ENCODE measurements at regions not wholly inside any gene's neighbourhood (a gene's known extent, or its start where the extent isn't known, plus 50 kb on each side); places are given as distances from the start of the nearest gene placed in this dataset.

DNA sequence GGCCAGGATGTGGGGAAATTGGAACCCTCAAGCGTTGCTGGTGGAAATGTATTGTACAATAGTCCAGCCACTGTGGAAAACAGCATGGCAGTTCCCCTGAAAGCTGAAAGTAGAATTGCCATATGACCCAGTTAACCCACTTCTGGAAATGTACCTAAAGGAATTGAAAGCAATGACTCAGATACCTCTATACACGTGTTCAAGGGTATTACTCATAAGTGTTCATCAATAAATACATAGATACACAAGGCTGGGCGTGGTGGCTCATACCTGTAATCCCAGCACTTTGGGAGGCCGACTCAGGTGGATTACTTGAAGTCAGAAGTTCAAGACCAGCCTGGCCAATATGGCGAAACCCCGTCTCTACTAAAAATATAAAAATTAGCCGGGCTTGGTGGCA is 71.9 kb upstream of the IRS2 start:
- intact Hi-C loops (cut with DNase I; ENCODE audit: low total_unique reads), result no loop called here
- Histone ChIP-seq H3K27me3 (no peaks in the 10 kb centered on the region), H3K9me3 (no peaks in the 10 kb centered on the region), H3K27ac (no peak overlapping the region), H3K36me3 (no peaks in the 10 kb centered on the region), H3K4me1 (no peaks in the 10 kb centered on the region), H3K4me3 (no peak overlapping the region)
- no peak for DNase-seq
- TF ChIP-seq, protein P1, sequence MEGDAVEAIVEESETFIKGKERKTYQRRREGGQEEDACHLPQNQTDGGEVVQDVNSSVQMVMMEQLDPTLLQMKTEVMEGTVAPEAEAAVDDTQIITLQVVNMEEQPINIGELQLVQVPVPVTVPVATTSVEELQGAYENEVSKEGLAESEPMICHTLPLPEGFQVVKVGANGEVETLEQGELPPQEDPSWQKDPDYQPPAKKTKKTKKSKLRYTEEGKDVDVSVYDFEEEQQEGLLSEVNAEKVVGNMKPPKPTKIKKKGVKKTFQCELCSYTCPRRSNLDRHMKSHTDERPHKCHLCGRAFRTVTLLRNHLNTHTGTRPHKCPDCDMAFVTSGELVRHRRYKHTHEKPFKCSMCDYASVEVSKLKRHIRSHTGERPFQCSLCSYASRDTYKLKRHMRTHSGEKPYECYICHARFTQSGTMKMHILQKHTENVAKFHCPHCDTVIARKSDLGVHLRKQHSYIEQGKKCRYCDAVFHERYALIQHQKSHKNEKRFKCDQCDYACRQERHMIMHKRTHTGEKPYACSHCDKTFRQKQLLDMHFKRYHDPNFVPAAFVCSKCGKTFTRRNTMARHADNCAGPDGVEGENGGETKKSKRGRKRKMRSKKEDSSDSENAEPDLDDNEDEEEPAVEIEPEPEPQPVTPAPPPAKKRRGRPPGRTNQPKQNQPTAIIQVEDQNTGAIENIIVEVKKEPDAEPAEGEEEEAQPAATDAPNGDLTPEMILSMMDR (IDR thresholded peaks at IDR 0.05), result no peak
- TF ChIP-seq POLR2A (IDR thresholded peaks at IDR 0.05), result no peak

DNA sequence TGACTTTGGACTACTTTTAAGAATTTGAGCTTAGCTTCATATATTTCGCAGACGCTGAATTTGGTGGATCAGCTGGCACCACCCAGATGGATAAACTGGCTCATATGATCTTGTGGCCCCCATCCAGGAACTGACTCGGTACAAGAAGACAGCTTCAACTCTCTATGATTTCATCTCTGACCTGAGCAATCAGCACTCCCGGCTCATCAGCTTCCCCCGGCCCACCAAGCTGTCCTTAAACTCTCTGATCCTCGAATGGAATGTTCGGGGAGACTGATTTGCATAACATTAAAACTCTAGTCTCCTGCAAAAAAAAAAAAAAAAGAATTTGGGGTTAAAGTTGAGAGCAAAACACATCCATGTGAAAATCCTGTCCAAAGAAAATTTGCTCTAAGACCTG is 71.4 kb upstream of the IRS2 start:
- DNase-seq, result no peak
- Histone ChIP-seq H3K36me3 (no peaks in the 10 kb centered on the region), H3K4me1 (no peaks in the 10 kb centered on the region), H3K4me3 (no peak overlapping the region), H3K27ac (no peak overlapping the region), H3K27me3 (no peaks in the 10 kb centered on the region), H3K9me3 (no peaks in the 10 kb centered on the region)
- intact Hi-C loops (cut with DNase I; ENCODE audit: low total_unique reads), result no loop called here
- TF ChIP-seq, protein P1 (IDR thresholded peaks at IDR 0.05), result no peak
- TF ChIP-seq POLR2A (IDR thresholded peaks at IDR 0.05), result no peak

DNA sequence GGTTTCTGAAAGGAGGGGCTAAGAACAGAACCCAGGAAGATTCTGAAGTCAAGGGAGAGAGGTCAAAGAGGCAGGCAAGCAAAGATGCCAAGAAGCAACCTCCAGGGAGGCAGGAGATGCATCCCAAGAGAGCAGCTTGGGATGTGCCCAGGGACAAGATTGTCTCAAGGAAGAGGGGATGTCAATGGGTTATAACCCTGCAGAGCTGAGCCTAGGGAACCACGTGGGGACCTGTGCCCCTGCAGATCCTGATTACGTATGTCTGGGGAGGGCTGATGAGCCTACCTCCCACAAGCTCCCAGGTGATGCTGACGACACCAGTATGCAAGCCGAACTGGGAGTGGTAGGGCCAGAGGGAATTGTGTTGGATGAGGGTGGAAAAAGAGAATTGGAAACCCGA is 70.9 kb upstream of the IRS2 start:
- no peak for DNase-seq
- Histone ChIP-seq H3K36me3 (no peaks in the 10 kb centered on the region), H3K27me3 (no peaks in the 10 kb centered on the region), H3K4me1 (no peaks in the 10 kb centered on the region), H3K27ac (no peak overlapping the region), H3K9me3 (no peaks in the 10 kb centered on the region), H3K4me3 (no peak overlapping the region)
- intact Hi-C loops (cut with DNase I; ENCODE audit: low total_unique reads), result no loop called here
- TF ChIP-seq, protein P1 (IDR thresholded peaks at IDR 0.05), result no peak
- TF ChIP-seq POLR2A (IDR thresholded peaks at IDR 0.05), result no peak

DNA sequence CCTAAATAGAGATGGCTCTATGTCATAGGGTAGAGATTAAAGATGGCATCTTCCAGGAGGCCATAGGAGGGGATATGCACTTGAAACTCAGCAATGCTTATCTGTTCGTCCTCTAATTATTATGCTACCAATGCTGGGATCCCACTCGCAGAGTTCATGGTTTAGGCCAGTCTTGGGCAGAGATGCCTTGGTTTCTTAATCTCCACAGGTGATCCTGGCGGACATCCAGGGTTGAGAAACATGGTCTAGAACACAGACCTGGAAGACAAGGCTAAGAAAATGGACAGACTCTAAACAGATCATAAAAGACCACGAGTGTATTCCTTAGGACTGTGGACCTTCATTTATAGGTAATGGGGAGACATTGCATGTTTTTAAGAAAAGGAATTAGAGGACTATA is 70.0 kb upstream of the IRS2 start:
- TF ChIP-seq, protein P1 (IDR thresholded peaks at IDR 0.05), result no peak
- TF ChIP-seq POLR2A (IDR thresholded peaks at IDR 0.05), result no peak
- intact Hi-C loops (cut with DNase I; ENCODE audit: low total_unique reads), result no loop called here
- Histone ChIP-seq H3K9me3 (no peaks in the 10 kb centered on the region), H3K4me3 (no peak overlapping the region), H3K4me1 (no peaks in the 10 kb centered on the region), H3K36me3 (no peaks in the 10 kb centered on the region), H3K27ac (no peak overlapping the region), H3K27me3 (no peaks in the 10 kb centered on the region)
- no peak for DNase-seq

DNA sequence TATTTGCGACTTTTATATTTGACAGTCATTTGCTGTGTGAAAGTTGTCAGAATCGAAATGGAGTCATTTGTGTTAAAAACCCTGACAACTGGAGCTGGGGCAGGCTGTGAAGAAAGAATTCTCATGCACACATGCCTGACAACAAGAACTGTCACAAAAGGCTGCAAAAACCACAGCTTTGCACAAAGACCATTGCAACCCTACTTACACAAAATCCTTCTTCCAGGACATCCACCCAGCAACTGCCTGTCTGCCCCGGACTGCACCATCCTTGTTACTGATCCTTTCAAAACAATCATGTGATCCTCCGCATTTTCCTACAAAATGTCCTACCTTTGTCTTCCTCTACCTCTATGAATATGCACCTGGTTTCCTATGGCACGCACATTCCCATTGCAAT is 66.8 kb upstream of the IRS2 start:
- Histone ChIP-seq H3K4me3 (no peak overlapping the region), H3K27ac (no peak overlapping the region), H3K4me1 (no peaks in the 10 kb centered on the region), H3K36me3 (no peaks in the 10 kb centered on the region), H3K27me3 (no peaks in the 10 kb centered on the region), H3K9me3 (no peaks in the 10 kb centered on the region)
- TF ChIP-seq POLR2A (IDR thresholded peaks at IDR 0.05), result no peak
- TF ChIP-seq, protein P1 (IDR thresholded peaks at IDR 0.05), result no peak
- DNase-seq, result no peak
- intact Hi-C loops (cut with DNase I; ENCODE audit: low total_unique reads), result no loop called here

Data from uterus (tissue), 3 donors.